ENCODE measurements at regions not wholly inside any gene's neighbourhood (a gene's known extent, or its start where the extent isn't known, plus 50 kb on each side); places are given as distances from the start of the nearest gene placed in this dataset.

DNA sequence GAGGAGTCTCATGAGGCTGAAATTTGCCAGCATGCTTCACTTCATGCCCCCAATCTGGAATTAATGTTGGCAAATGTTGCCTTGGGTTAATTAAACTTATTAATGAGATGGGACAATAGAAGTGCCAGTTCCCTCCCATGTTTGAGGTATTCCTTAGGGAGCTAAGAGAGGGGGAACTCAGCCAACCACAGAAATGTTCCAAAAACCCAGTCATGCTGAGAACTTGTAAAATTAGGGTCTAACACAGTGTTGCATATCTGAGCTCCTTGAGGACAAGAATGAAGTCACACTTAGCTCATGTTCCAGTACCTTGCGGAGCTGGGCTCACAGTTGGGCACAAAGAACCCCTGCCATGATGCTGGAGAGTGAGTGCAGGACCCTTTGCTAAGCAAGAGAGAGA lies 89.4 kb downstream of the OAT start:
- H3K27ac Mint-ChIP-seq: no peak overlapping the region
- no peaks in the 10 kb centered on the region for H3K36me3 Mint-ChIP-seq
- no peak overlapping the region for H3K27ac ChIP-seq (ENCODE audit: insufficient read depth, low read length, poor library complexity, severe bottlenecking)
- no peak overlapping the region for H3K4me3 ChIP-seq (ENCODE audit: low read depth, low read length)
- no peaks in the 10 kb centered on the region for H3K36me3 ChIP-seq (ENCODE audit: control insufficient read depth, insufficient read depth, low read length)
- H3K9me3 ChIP-seq (ENCODE audit: control insufficient read depth in 2 of 2, low read length in 2 of 2): peaks cover 0 to 5% of the 10 kb centered on the region in 2 experiments
- peaks cover 11% of the 10 kb centered on the region for H3K27me3 Mint-ChIP-seq
- ATAC-seq (ENCODE audit: low read depth in 2 of 2) (no peak), DNase-seq (no peak)
- H3K27me3 ChIP-seq (ENCODE audit: control insufficient read depth, insufficient read depth, low read length): peaks cover 2% of the 10 kb centered on the region
- peaks cover 0 to 14% (median 5%) of the 10 kb centered on the region in 7 donors for H3K9me3 Mint-ChIP-seq
- no peaks in the 10 kb centered on the region for H3K4me1 ChIP-seq (ENCODE audit: control insufficient read depth, insufficient read depth, low read length, poor library complexity, severe bottlenecking)
- no peak overlapping the region for H3K4me3 Mint-ChIP-seq
- H3K4me1 Mint-ChIP-seq: no peaks in the 10 kb centered on the region

DNA sequence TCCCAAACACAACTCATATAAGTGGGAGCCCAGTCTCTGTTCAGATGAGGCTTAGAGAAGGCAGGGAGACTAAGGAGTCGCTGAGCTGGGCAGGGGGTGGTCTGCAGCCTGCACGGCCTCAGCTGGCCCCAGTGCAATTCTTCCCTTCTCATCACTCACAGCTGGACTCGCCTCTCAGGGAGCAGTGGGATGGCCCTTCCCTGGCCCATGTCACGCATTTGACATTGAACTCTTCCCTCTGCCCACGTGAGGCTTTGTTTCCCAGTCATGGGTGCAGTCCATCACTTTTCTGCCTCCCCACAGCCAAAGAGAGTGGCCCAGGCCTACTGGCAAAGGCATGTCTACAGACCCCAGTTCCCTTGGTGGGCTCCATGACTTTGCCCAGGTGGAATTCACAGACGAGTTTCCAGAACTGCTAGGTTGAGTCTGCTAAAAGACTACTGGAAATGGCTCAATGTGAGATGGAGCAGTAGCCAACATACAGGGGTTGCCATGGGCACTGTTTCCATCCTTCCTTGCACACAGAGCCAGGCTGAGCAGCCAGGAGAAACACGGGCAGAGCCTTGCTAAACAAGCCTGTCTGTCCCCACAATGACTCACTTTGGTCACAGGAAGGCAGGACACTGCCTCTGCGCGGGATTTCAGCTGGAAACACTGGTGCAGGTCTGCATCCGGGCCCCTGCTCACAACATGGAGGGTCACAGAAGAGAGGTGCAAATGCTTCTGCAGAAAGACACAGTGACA lies 90.1 kb downstream of the OAT start:
- Mint-ChIP-seq H3K9me3 (peaks cover 0 to 14% (median 5%) of the 10 kb centered on the region in 7 donors), H3K4me1 (no peaks in the 10 kb centered on the region)
- no peak for DNase-seq

GRCh38 chr10:124325998-124326636 lies 92.6 kb downstream of the OAT start:
- Histone ChIP-seq H3K4me3 (ENCODE audit: low read depth, low read length) (no peak overlapping the region), H3K4me1 (ENCODE audit: control insufficient read depth, insufficient read depth, low read length, poor library complexity, severe bottlenecking) (no peaks in the 10 kb centered on the region), H3K9me3 (ENCODE audit: control insufficient read depth in 2 of 2, low read length in 2 of 2) (no peaks in the 10 kb centered on the region), H3K27me3 (ENCODE audit: control insufficient read depth, insufficient read depth, low read length) (peaks cover 2% of the 10 kb centered on the region), H3K27ac (ENCODE audit: insufficient read depth, low read length, poor library complexity, severe bottlenecking) (no peak overlapping the region), H3K36me3 (ENCODE audit: control insufficient read depth, insufficient read depth, low read length) (no peaks in the 10 kb centered on the region)
- no peak for DNase-seq
- peaks cover 0 to 4% (median 0%) of the 10 kb centered on the region in 7 donors for H3K9me3 Mint-ChIP-seq
- no peaks in the 10 kb centered on the region for H3K4me1 Mint-ChIP-seq
- H3K27ac Mint-ChIP-seq: no peak overlapping the region
- H3K27me3 Mint-ChIP-seq: peaks cover 6% of the 10 kb centered on the region
- H3K36me3 Mint-ChIP-seq: no peaks in the 10 kb centered on the region
- no peak overlapping the region for H3K4me3 Mint-ChIP-seq
- ATAC-seq (ENCODE audit: low read depth in 2 of 2): no peak

More for the DNA sequence above, 90.1 kb downstream of the OAT start:
- Histone ChIP-seq H3K27ac (ENCODE audit: insufficient read depth, low read length, poor library complexity, severe bottlenecking) (no peak overlapping the region), H3K4me1 (ENCODE audit: control insufficient read depth, insufficient read depth, low read length, poor library complexity, severe bottlenecking) (no peaks in the 10 kb centered on the region), H3K9me3 (ENCODE audit: control insufficient read depth in 2 of 2, low read length in 2 of 2) (peaks cover 0 to 5% of the 10 kb centered on the region in 2 experiments), H3K4me3 (ENCODE audit: low read depth, low read length) (no peak overlapping the region), H3K36me3 (ENCODE audit: control insufficient read depth, insufficient read depth, low read length) (no peaks in the 10 kb centered on the region), H3K27me3 (ENCODE audit: control insufficient read depth, insufficient read depth, low read length) (peaks cover 2% of the 10 kb centered on the region)
- H3K27me3 Mint-ChIP-seq: peaks cover 11% of the 10 kb centered on the region
- H3K4me3 Mint-ChIP-seq: no peak overlapping the region
- H3K27ac Mint-ChIP-seq: no peak overlapping the region
- no peak for ATAC-seq (ENCODE audit: low read depth in 2 of 2)
- no peaks in the 10 kb centered on the region for H3K36me3 Mint-ChIP-seq

DNA sequence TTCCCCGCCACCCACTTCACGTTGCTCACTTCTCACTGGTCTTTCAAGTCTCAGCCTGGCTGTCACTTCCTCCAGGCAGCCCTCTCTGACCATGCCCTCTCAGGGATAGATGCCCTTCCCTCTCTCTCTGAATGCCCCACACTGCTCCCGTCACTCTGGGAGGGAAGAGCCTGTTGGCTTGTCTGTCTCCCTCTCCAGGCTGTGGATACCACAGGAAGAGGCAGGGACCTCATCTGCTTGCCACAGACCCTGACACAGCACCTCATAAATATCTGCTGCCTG lies 93.1 kb downstream of the OAT start:
- Mint-ChIP-seq H3K4me1 (no peaks in the 10 kb centered on the region), H3K4me3 (no peak overlapping the region), H3K9me3 (no peaks in the 10 kb centered on the region), H3K27me3 (peaks cover 6% of the 10 kb centered on the region), H3K27ac (no peak overlapping the region), H3K36me3 (no peaks in the 10 kb centered on the region)
- H3K27me3 ChIP-seq (ENCODE audit: control insufficient read depth, insufficient read depth, low read length): peaks cover 2% of the 10 kb centered on the region
- no peaks in the 10 kb centered on the region for H3K36me3 ChIP-seq (ENCODE audit: control insufficient read depth, insufficient read depth, low read length)
- no peak overlapping the region for H3K4me3 ChIP-seq (ENCODE audit: low read depth, low read length)
- H3K4me1 ChIP-seq (ENCODE audit: control insufficient read depth, insufficient read depth, low read length, poor library complexity, severe bottlenecking): no peaks in the 10 kb centered on the region
- DNase-seq (no peak), ATAC-seq (ENCODE audit: low read depth in 2 of 2) (no peak)
- H3K9me3 ChIP-seq (ENCODE audit: control insufficient read depth in 2 of 2, low read length in 2 of 2): no peaks in the 10 kb centered on the region
- H3K27ac ChIP-seq (ENCODE audit: insufficient read depth, low read length, poor library complexity, severe bottlenecking): no peak overlapping the region

DNA sequence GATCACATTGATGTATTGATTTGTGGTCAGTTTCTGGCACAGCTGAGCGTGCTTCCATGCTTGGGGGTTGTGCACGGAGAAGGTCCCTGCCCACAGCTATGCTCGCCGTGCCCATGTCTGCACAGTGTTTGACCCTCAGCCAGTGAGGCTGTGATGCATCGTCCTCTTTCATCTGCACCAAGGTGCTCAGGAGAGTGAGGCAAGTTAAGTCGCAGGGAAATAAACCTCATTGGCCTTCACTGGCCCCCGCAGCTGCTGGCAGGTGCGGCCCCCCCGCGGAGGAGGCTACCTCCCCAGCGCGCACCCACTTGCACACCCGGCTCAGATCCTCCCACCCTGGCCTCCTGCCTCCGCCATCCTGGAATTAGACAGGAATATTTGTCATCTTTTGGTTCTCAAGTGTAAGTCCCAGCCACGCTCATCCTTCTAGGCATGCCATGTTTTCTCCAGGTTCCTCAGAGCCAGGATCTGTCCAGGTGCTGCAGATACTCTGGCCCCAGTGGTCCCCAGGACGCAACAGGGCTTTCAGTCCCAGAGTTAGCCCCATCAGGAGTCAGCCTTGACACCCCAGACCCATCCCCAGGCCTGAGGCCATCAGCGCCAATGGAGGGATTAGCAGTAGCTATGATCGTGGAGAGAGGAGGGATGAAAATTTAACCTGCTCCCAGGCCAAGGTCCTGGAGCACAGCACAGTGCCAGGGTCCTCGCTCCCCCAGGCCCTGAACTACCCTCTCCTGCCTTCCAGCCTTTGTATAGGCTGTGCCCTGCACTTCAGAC lies 93.7 kb downstream of the OAT start:
- H3K9me3 Mint-ChIP-seq: no peaks in the 10 kb centered on the region
- no peaks in the 10 kb centered on the region for H3K36me3 Mint-ChIP-seq
- no peak for DNase-seq

DNA sequence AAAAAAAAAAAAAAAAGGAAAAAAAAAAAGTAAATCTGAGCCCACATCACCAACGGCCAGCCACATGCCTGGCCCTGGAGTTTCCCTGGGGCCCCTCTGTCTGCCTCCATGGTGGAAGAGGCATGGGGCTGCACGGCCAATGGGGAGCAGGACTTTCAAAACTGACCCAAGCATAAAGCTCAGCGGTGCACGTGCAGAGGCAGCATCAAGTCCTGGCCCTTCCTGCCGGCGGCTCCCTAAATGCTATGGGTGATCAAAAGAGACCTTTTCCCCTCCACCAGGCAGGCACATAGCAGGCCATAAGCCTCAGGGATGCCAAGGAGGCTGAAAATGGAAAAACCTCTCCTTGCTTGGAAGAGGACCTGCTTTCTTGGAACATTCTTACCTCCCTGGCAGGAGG lies 94.3 kb downstream of the OAT start:
- H3K36me3 Mint-ChIP-seq: no peaks in the 10 kb centered on the region
- no peak overlapping the region for H3K27ac ChIP-seq (ENCODE audit: insufficient read depth, low read length, poor library complexity, severe bottlenecking)
- no peak for DNase-seq
- H3K4me1 Mint-ChIP-seq: no peaks in the 10 kb centered on the region
- no peaks in the 10 kb centered on the region for H3K27me3 ChIP-seq (ENCODE audit: control insufficient read depth, insufficient read depth, low read length)
- no peaks in the 10 kb centered on the region for H3K36me3 ChIP-seq (ENCODE audit: control insufficient read depth, insufficient read depth, low read length)
- H3K27ac Mint-ChIP-seq: no peak overlapping the region
- no peak for ATAC-seq (ENCODE audit: low read depth in 2 of 2)
- H3K4me1 ChIP-seq (ENCODE audit: control insufficient read depth, insufficient read depth, low read length, poor library complexity, severe bottlenecking): no peaks in the 10 kb centered on the region
- no peak overlapping the region for H3K4me3 Mint-ChIP-seq
- no peaks in the 10 kb centered on the region for H3K9me3 ChIP-seq (ENCODE audit: control insufficient read depth in 2 of 2, low read length in 2 of 2)
- no peaks in the 10 kb centered on the region for H3K27me3 Mint-ChIP-seq
- peaks cover 0 to 2% (median 0%) of the 10 kb centered on the region in 7 donors for H3K9me3 Mint-ChIP-seq
- H3K4me3 ChIP-seq (ENCODE audit: low read depth, low read length): no peak overlapping the region

More for the DNA sequence above, 93.7 kb downstream of the OAT start:
- H3K27ac ChIP-seq (ENCODE audit: insufficient read depth, low read length, poor library complexity, severe bottlenecking): no peak overlapping the region
- H3K4me3 ChIP-seq (ENCODE audit: low read depth, low read length): no peak overlapping the region
- no peaks in the 10 kb centered on the region for H3K36me3 ChIP-seq (ENCODE audit: control insufficient read depth, insufficient read depth, low read length)
- Mint-ChIP-seq H3K27ac (no peak overlapping the region), H3K4me1 (no peaks in the 10 kb centered on the region), H3K4me3 (no peak overlapping the region), H3K27me3 (peaks cover 3% of the 10 kb centered on the region)
- H3K9me3 ChIP-seq (ENCODE audit: control insufficient read depth in 2 of 2, low read length in 2 of 2): no peaks in the 10 kb centered on the region
- ATAC-seq (ENCODE audit: low read depth in 2 of 2): no peak
- peaks cover under 1% of the 10 kb centered on the region for H3K27me3 ChIP-seq (ENCODE audit: control insufficient read depth, insufficient read depth, low read length)
- no peaks in the 10 kb centered on the region for H3K4me1 ChIP-seq (ENCODE audit: control insufficient read depth, insufficient read depth, low read length, poor library complexity, severe bottlenecking)

DNA sequence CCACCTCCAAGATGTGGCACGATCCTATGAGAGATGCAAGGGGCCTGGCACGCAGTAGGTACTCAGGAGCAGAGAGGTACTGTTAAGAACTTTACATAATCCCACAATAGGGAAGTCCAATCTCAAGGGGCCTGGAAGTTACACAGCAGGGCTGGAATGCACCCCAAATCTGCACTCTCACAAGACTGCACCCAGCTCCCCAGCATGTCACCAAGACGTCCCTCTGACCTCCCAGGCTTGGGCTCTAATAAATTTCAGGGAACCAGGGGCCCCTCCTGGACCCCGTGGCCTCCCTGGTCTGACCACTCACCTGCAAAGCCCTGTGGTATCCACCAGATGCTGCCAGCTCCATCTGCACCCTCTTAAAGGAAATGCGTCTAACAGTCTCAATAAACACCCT lies 94.9 kb downstream of the OAT start:
- Histone ChIP-seq H3K4me1 (ENCODE audit: control insufficient read depth, insufficient read depth, low read length, poor library complexity, severe bottlenecking) (no peaks in the 10 kb centered on the region), H3K9me3 (ENCODE audit: control insufficient read depth in 2 of 2, low read length in 2 of 2) (no peaks in the 10 kb centered on the region), H3K27ac (ENCODE audit: insufficient read depth, low read length, poor library complexity, severe bottlenecking) (no peak overlapping the region), H3K27me3 (ENCODE audit: control insufficient read depth, insufficient read depth, low read length) (no peaks in the 10 kb centered on the region), H3K36me3 (ENCODE audit: control insufficient read depth, insufficient read depth, low read length) (no peaks in the 10 kb centered on the region), H3K4me3 (ENCODE audit: low read depth, low read length) (no peak overlapping the region)
- DNase-seq (no peak), ATAC-seq (ENCODE audit: low read depth in 2 of 2) (no peak)
- Mint-ChIP-seq H3K4me3 (no peak overlapping the region), H3K36me3 (no peaks in the 10 kb centered on the region), H3K9me3 (peaks cover 0 to 3% (median 0%) of the 10 kb centered on the region in 7 donors), H3K4me1 (no peaks in the 10 kb centered on the region), H3K27ac (peak overlapping the region in 1 of 3 donors; percentile 92), H3K27me3 (no peaks in the 10 kb centered on the region)

Data from CD4-positive, CD25-positive, alpha-beta regulatory T cell (primary cell).